ENCODE measurements at regions not wholly inside any gene's neighbourhood (a gene's known extent, or its start where the extent isn't known, plus 50 kb on each side); places are given as distances from the start of the nearest gene placed in this dataset.

DNA sequence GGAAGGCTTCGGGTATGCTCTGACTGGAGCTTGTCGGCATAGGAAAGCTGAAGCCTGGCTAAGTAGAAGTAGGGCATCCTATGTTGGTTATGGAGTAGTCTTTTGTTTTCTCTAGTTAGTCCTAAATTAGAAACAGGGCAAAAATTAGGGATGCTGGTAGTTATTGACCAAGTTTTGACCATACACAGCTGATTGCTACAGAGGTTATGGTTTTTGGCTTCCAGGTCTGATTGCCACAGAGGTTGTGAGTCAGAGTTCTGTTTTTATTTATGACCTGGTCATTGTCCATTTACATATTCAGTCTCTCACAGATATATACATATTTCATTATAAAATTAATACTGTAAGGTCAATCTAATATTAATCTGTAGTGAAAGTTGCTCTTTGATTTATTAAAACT lies 219.2 kb downstream of the FSCB start:
- H3K9me3 ChIP-seq: no peaks in the 10 kb centered on the region
- TF ChIP-seq POLR2AphosphoS5 (IDR thresholded peaks at IDR 0.05) (no peak), EP300 (IDR thresholded peaks at IDR 0.05) (no peak), POLR2A (IDR thresholded peaks at IDR 0.05) (no peak)
- TF ChIP-seq, protein P1, sequence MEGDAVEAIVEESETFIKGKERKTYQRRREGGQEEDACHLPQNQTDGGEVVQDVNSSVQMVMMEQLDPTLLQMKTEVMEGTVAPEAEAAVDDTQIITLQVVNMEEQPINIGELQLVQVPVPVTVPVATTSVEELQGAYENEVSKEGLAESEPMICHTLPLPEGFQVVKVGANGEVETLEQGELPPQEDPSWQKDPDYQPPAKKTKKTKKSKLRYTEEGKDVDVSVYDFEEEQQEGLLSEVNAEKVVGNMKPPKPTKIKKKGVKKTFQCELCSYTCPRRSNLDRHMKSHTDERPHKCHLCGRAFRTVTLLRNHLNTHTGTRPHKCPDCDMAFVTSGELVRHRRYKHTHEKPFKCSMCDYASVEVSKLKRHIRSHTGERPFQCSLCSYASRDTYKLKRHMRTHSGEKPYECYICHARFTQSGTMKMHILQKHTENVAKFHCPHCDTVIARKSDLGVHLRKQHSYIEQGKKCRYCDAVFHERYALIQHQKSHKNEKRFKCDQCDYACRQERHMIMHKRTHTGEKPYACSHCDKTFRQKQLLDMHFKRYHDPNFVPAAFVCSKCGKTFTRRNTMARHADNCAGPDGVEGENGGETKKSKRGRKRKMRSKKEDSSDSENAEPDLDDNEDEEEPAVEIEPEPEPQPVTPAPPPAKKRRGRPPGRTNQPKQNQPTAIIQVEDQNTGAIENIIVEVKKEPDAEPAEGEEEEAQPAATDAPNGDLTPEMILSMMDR (IDR thresholded peaks at IDR 0.05): no peak
- 78 to 100% methylated on average over 2 of the region's 2 CpGs for WGBS, 2 donors (ENCODE audit: low coverage in 1 of 2)
- no peak overlapping the region for H3K4me3 ChIP-seq
- no peaks in the 10 kb centered on the region for H3K4me1 ChIP-seq
- no peak for ATAC-seq
- H3K27ac ChIP-seq: no peak overlapping the region
- H3K36me3 ChIP-seq: no peaks in the 10 kb centered on the region
- no peaks in the 10 kb centered on the region for H3K27me3 ChIP-seq

GRCh38 chr14:44286201-44286600 lies 220.9 kb downstream of the FSCB start:
- Histone ChIP-seq H3K4me1 (no peaks in the 10 kb centered on the region), H3K9me3 (no peaks in the 10 kb centered on the region), H3K27me3 (no peaks in the 10 kb centered on the region), H3K27ac (no peak overlapping the region), H3K36me3 (no peaks in the 10 kb centered on the region), H3K4me3 (no peak overlapping the region)
- WGBS, 2 donors (ENCODE audit: low coverage in 1 of 2): 65 to 68% methylated on average over 2 of the region's 2 CpGs
- ATAC-seq: no peak
- TF ChIP-seq, protein P1 (IDR thresholded peaks at IDR 0.05): no peak
- no peak for TF ChIP-seq EP300 (IDR thresholded peaks at IDR 0.05)
- TF ChIP-seq POLR2A (IDR thresholded peaks at IDR 0.05): no peak
- TF ChIP-seq POLR2AphosphoS5 (IDR thresholded peaks at IDR 0.05): no peak

- H3K27me3 ChIP-seq: no peaks in the 10 kb centered on the region
- no peak overlapping the region for H3K4me3 ChIP-seq
- TF ChIP-seq, protein P1 (IDR thresholded peaks at IDR 0.05): no peak
- no peak for TF ChIP-seq POLR2AphosphoS5 (IDR thresholded peaks at IDR 0.05)
- no peak for TF ChIP-seq POLR2A (IDR thresholded peaks at IDR 0.05)
- TF ChIP-seq EP300 (IDR thresholded peaks at IDR 0.05): no peak
- ATAC-seq: no peak
- H3K9me3 ChIP-seq: no peaks in the 10 kb centered on the region
- no peak overlapping the region for H3K27ac ChIP-seq
- WGBS, 2 donors (ENCODE audit: low coverage in 1 of 2): 27 to 48% methylated on average over 1 of the region's 1 CpG
- no peaks in the 10 kb centered on the region for H3K36me3 ChIP-seq
- no peaks in the 10 kb centered on the region for H3K4me1 ChIP-seq
Measured at GRCh38 chr14:44283836-44284235, 223.2 kb downstream of the FSCB start.

DNA sequence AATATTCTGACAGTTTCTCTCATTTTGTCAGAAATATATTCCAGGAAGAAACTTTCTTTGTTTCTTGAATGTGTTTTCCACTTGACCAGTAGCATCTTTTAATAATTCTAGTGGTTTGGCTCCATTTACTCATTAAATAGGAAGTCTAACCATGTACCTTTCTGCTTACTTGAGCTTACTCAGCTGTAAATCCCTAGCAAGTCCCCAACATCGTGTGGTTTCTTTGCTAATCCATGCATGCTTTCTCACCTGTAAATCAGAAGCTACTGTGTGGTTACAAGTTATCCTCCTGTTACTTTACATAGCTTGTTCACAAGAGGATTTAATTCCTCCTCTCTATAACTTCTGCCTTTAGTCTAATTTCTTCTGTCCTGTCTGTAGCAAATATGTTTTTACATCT lies 227.7 kb downstream of the FSCB start:
- H3K27ac ChIP-seq: no peak overlapping the region
- no peak overlapping the region for H3K4me3 ChIP-seq
- H3K4me1 ChIP-seq: no peaks in the 10 kb centered on the region
- no peaks in the 10 kb centered on the region for H3K36me3 ChIP-seq
- ATAC-seq: no peak
- TF ChIP-seq POLR2AphosphoS5 (IDR thresholded peaks at IDR 0.05): no peak
- TF ChIP-seq, protein P1 (IDR thresholded peaks at IDR 0.05): no peak
- TF ChIP-seq EP300 (IDR thresholded peaks at IDR 0.05): no peak
- no peak for TF ChIP-seq POLR2A (IDR thresholded peaks at IDR 0.05)
- 50 to 71% methylated on average over 1 of the region's 1 CpG for WGBS, 2 donors (ENCODE audit: low coverage in 1 of 2)
- no peaks in the 10 kb centered on the region for H3K9me3 ChIP-seq
- H3K27me3 ChIP-seq: no peaks in the 10 kb centered on the region

DNA sequence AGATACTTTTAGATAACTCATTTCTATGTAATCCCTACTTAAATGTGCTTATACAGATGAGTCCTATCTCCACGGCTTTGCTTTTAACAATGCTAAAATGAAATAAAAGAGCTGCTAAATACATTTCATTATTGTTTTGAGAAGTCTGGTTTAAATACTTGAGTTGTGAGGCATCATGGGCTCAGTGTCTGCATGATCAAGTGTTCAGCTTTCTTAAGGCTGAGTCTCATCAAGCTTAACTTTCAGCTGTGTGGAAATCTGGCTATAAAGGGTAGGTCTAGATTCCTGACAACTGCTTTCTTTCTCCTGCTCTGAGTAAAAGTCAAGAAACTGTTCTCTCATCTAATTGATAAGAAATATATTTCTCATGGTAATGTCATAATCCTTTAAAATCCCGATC lies 235.4 kb downstream of the FSCB start:
- no peak overlapping the region for H3K27ac ChIP-seq
- H3K4me3 ChIP-seq: no peak overlapping the region
- no peak for ATAC-seq
- H3K9me3 ChIP-seq: no peaks in the 10 kb centered on the region
- H3K27me3 ChIP-seq: no peaks in the 10 kb centered on the region
- no peaks in the 10 kb centered on the region for H3K36me3 ChIP-seq
- 41 to 45% methylated on average over 1 to 2 of the region's 2 CpGs for WGBS, 2 donors (ENCODE audit: low coverage in 1 of 2)
- no peaks in the 10 kb centered on the region for H3K4me1 ChIP-seq
- TF ChIP-seq POLR2A (IDR thresholded peaks at IDR 0.05) (no peak), EP300 (IDR thresholded peaks at IDR 0.05) (no peak), POLR2AphosphoS5 (IDR thresholded peaks at IDR 0.05) (no peak)
- TF ChIP-seq, protein P1 (IDR thresholded peaks at IDR 0.05): no peak

Data from gastroesophageal sphincter (tissue), 4 donors.